ENCODE measurements at regions not wholly inside any gene's neighbourhood (a gene's known extent, or its start where the extent isn't known, plus 50 kb on each side); places are given as distances from the start of the nearest gene placed in this dataset.

- no peaks in the 10 kb centered on the region for H3K4me1 Mint-ChIP-seq
- H3K4me3 Mint-ChIP-seq: no peak overlapping the region
- ATAC-seq (ENCODE audit: low read depth in 2 of 2) (no peak), DNase-seq (no peak)
- H3K27me3 Mint-ChIP-seq: no peaks in the 10 kb centered on the region
- no peaks in the 10 kb centered on the region for H3K4me1 ChIP-seq (ENCODE audit: control insufficient read depth, insufficient read depth, low read length, poor library complexity, severe bottlenecking)
- peaks cover 0 to 6% (median 5%) of the 10 kb centered on the region in 7 donors for H3K9me3 Mint-ChIP-seq
- H3K4me3 ChIP-seq (ENCODE audit: low read depth, low read length): no peak overlapping the region
- H3K27me3 ChIP-seq (ENCODE audit: control insufficient read depth, insufficient read depth, low read length): no peaks in the 10 kb centered on the region
- no peaks in the 10 kb centered on the region for H3K9me3 ChIP-seq (ENCODE audit: control insufficient read depth in 2 of 2, low read length in 2 of 2)
- H3K36me3 Mint-ChIP-seq: no peaks in the 10 kb centered on the region
- H3K27ac Mint-ChIP-seq: no peak overlapping the region
- H3K36me3 ChIP-seq (ENCODE audit: control insufficient read depth, insufficient read depth, low read length): no peaks in the 10 kb centered on the region
- H3K27ac ChIP-seq (ENCODE audit: insufficient read depth, low read length, poor library complexity, severe bottlenecking): no peak overlapping the region
These were observed 187.9 kb upstream of the EGFLAM start for GRCh38 chr5:38070304-38070950.

- Histone ChIP-seq H3K27me3 (ENCODE audit: control insufficient read depth, insufficient read depth, low read length) (no peaks in the 10 kb centered on the region), H3K27ac (ENCODE audit: insufficient read depth, low read length, poor library complexity, severe bottlenecking) (no peak overlapping the region), H3K4me3 (ENCODE audit: low read depth, low read length) (no peak overlapping the region), H3K9me3 (ENCODE audit: control insufficient read depth in 2 of 2, low read length in 2 of 2) (no peaks in the 10 kb centered on the region), H3K36me3 (ENCODE audit: control insufficient read depth, insufficient read depth, low read length) (no peaks in the 10 kb centered on the region), H3K4me1 (ENCODE audit: control insufficient read depth, insufficient read depth, low read length, poor library complexity, severe bottlenecking) (no peaks in the 10 kb centered on the region)
- no peak overlapping the region for H3K4me3 Mint-ChIP-seq
- no peak for DNase-seq
- no peaks in the 10 kb centered on the region for H3K27me3 Mint-ChIP-seq
- H3K27ac Mint-ChIP-seq: no peak overlapping the region
- H3K36me3 Mint-ChIP-seq: no peaks in the 10 kb centered on the region
- peaks cover 0 to 9% (median 5%) of the 10 kb centered on the region in 7 donors for H3K9me3 Mint-ChIP-seq
- H3K4me1 Mint-ChIP-seq: no peaks in the 10 kb centered on the region
- no peak for ATAC-seq (ENCODE audit: low read depth in 2 of 2)
These were observed 189.0 kb upstream of the EGFLAM start for GRCh38 chr5:38069360-38069759.

- H3K4me1 ChIP-seq (ENCODE audit: control insufficient read depth, insufficient read depth, low read length, poor library complexity, severe bottlenecking): no peaks in the 10 kb centered on the region
- no peaks in the 10 kb centered on the region for H3K9me3 ChIP-seq (ENCODE audit: control insufficient read depth in 2 of 2, low read length in 2 of 2)
- no peak overlapping the region for H3K4me3 Mint-ChIP-seq
- no peak overlapping the region for H3K27ac ChIP-seq (ENCODE audit: insufficient read depth, low read length, poor library complexity, severe bottlenecking)
- H3K36me3 Mint-ChIP-seq: no peaks in the 10 kb centered on the region
- peaks cover 0 to 5% (median 4%) of the 10 kb centered on the region in 7 donors for H3K9me3 Mint-ChIP-seq
- no peaks in the 10 kb centered on the region for H3K36me3 ChIP-seq (ENCODE audit: control insufficient read depth, insufficient read depth, low read length)
- DNase-seq: no peak
- H3K27me3 Mint-ChIP-seq: no peaks in the 10 kb centered on the region
- ATAC-seq (ENCODE audit: low read depth in 2 of 2): no peak
- no peak overlapping the region for H3K4me3 ChIP-seq (ENCODE audit: low read depth, low read length)
- no peak overlapping the region for H3K27ac Mint-ChIP-seq
- no peaks in the 10 kb centered on the region for H3K27me3 ChIP-seq (ENCODE audit: control insufficient read depth, insufficient read depth, low read length)
- no peaks in the 10 kb centered on the region for H3K4me1 Mint-ChIP-seq
These were observed 198.0 kb upstream of the EGFLAM start for GRCh38 chr5:38060354-38060753.

GRCh38 chr5:38059876-38060275 lies 198.5 kb upstream of the EGFLAM start:
- no peaks in the 10 kb centered on the region for H3K27me3 ChIP-seq (ENCODE audit: control insufficient read depth, insufficient read depth, low read length)
- H3K4me3 Mint-ChIP-seq: no peak overlapping the region
- no peak for ATAC-seq (ENCODE audit: low read depth in 2 of 2)
- no peak overlapping the region for H3K27ac ChIP-seq (ENCODE audit: insufficient read depth, low read length, poor library complexity, severe bottlenecking)
- no peak overlapping the region for H3K27ac Mint-ChIP-seq
- peaks cover 0 to 4% (median 4%) of the 10 kb centered on the region in 7 donors for H3K9me3 Mint-ChIP-seq
- no peaks in the 10 kb centered on the region for H3K9me3 ChIP-seq (ENCODE audit: control insufficient read depth in 2 of 2, low read length in 2 of 2)
- H3K36me3 Mint-ChIP-seq: no peaks in the 10 kb centered on the region
- H3K4me1 Mint-ChIP-seq: no peaks in the 10 kb centered on the region
- DNase-seq: no peak
- H3K36me3 ChIP-seq (ENCODE audit: control insufficient read depth, insufficient read depth, low read length): no peaks in the 10 kb centered on the region
- no peaks in the 10 kb centered on the region for H3K27me3 Mint-ChIP-seq
- no peak overlapping the region for H3K4me3 ChIP-seq (ENCODE audit: low read depth, low read length)
- no peaks in the 10 kb centered on the region for H3K4me1 ChIP-seq (ENCODE audit: control insufficient read depth, insufficient read depth, low read length, poor library complexity, severe bottlenecking)

- H3K27ac ChIP-seq (ENCODE audit: insufficient read depth, low read length, poor library complexity, severe bottlenecking): no peak overlapping the region
- no peaks in the 10 kb centered on the region for H3K9me3 ChIP-seq (ENCODE audit: control insufficient read depth in 2 of 2, low read length in 2 of 2)
- no peaks in the 10 kb centered on the region for H3K4me1 ChIP-seq (ENCODE audit: control insufficient read depth, insufficient read depth, low read length, poor library complexity, severe bottlenecking)
- ATAC-seq (ENCODE audit: low read depth in 2 of 2) (no peak), DNase-seq (no peak)
- no peaks in the 10 kb centered on the region for H3K4me1 Mint-ChIP-seq
- H3K4me3 Mint-ChIP-seq: no peak overlapping the region
- no peak overlapping the region for H3K27ac Mint-ChIP-seq
- no peaks in the 10 kb centered on the region for H3K36me3 ChIP-seq (ENCODE audit: control insufficient read depth, insufficient read depth, low read length)
- peaks cover 0 to 3% (median 0%) of the 10 kb centered on the region in 7 donors for H3K9me3 Mint-ChIP-seq
- H3K27me3 Mint-ChIP-seq: no peaks in the 10 kb centered on the region
- no peaks in the 10 kb centered on the region for H3K27me3 ChIP-seq (ENCODE audit: control insufficient read depth, insufficient read depth, low read length)
- no peaks in the 10 kb centered on the region for H3K36me3 Mint-ChIP-seq
- no peak overlapping the region for H3K4me3 ChIP-seq (ENCODE audit: low read depth, low read length)
These were observed 206.4 kb upstream of the EGFLAM start for GRCh38 chr5:38051711-38052511.

- H3K27ac ChIP-seq (ENCODE audit: insufficient read depth, low read length, poor library complexity, severe bottlenecking): no peak overlapping the region
- H3K27me3 ChIP-seq (ENCODE audit: control insufficient read depth, insufficient read depth, low read length): no peaks in the 10 kb centered on the region
- Mint-ChIP-seq H3K27ac (no peak overlapping the region), H3K4me3 (no peak overlapping the region), H3K4me1 (no peaks in the 10 kb centered on the region), H3K36me3 (no peaks in the 10 kb centered on the region), H3K9me3 (peaks cover 0 to 5% (median 1%) of the 10 kb centered on the region in 7 donors), H3K27me3 (peaks cover 8% of the 10 kb centered on the region)
- no peak overlapping the region for H3K4me3 ChIP-seq (ENCODE audit: low read depth, low read length)
- no peaks in the 10 kb centered on the region for H3K36me3 ChIP-seq (ENCODE audit: control insufficient read depth, insufficient read depth, low read length)
- no peaks in the 10 kb centered on the region for H3K9me3 ChIP-seq (ENCODE audit: control insufficient read depth in 2 of 2, low read length in 2 of 2)
- ATAC-seq (ENCODE audit: low read depth in 2 of 2) (no peak), DNase-seq (no peak)
- H3K4me1 ChIP-seq (ENCODE audit: control insufficient read depth, insufficient read depth, low read length, poor library complexity, severe bottlenecking): no peaks in the 10 kb centered on the region
These were observed 208.6 kb upstream of the GDNF start for GRCh38 chr5:38048400-38048799.

- Histone ChIP-seq H3K4me1 (ENCODE audit: control insufficient read depth, insufficient read depth, low read length, poor library complexity, severe bottlenecking) (no peaks in the 10 kb centered on the region), H3K27me3 (ENCODE audit: control insufficient read depth, insufficient read depth, low read length) (no peaks in the 10 kb centered on the region), H3K36me3 (ENCODE audit: control insufficient read depth, insufficient read depth, low read length) (no peaks in the 10 kb centered on the region), H3K9me3 (ENCODE audit: control insufficient read depth in 2 of 2, low read length in 2 of 2) (no peaks in the 10 kb centered on the region), H3K4me3 (ENCODE audit: low read depth, low read length) (no peak overlapping the region), H3K27ac (ENCODE audit: insufficient read depth, low read length, poor library complexity, severe bottlenecking) (no peak overlapping the region)
- Mint-ChIP-seq H3K4me1 (no peaks in the 10 kb centered on the region), H3K4me3 (no peak overlapping the region), H3K27me3 (peaks cover 8% of the 10 kb centered on the region), H3K9me3 (peaks cover 0 to 5% (median 1%) of the 10 kb centered on the region in 7 donors), H3K36me3 (no peaks in the 10 kb centered on the region), H3K27ac (no peak overlapping the region)
- DNase-seq (no peak), ATAC-seq (ENCODE audit: low read depth in 2 of 2) (no peak)
These were observed 206.3 kb upstream of the GDNF start for GRCh38 chr5:38046103-38046502.

- no peak overlapping the region for H3K27ac ChIP-seq (ENCODE audit: insufficient read depth, low read length, poor library complexity, severe bottlenecking)
- Mint-ChIP-seq H3K27ac (no peak overlapping the region), H3K4me1 (no peaks in the 10 kb centered on the region), H3K9me3 (peaks cover 0 to 5% (median 0%) of the 10 kb centered on the region in 7 donors), H3K27me3 (peaks cover 8% of the 10 kb centered on the region), H3K4me3 (no peak overlapping the region), H3K36me3 (no peaks in the 10 kb centered on the region)
- no peaks in the 10 kb centered on the region for H3K4me1 ChIP-seq (ENCODE audit: control insufficient read depth, insufficient read depth, low read length, poor library complexity, severe bottlenecking)
- H3K27me3 ChIP-seq (ENCODE audit: control insufficient read depth, insufficient read depth, low read length): no peaks in the 10 kb centered on the region
- no peak overlapping the region for H3K4me3 ChIP-seq (ENCODE audit: low read depth, low read length)
- H3K36me3 ChIP-seq (ENCODE audit: control insufficient read depth, insufficient read depth, low read length): no peaks in the 10 kb centered on the region
- ATAC-seq (ENCODE audit: low read depth in 2 of 2) (no peak), DNase-seq (no peak)
- no peaks in the 10 kb centered on the region for H3K9me3 ChIP-seq (ENCODE audit: control insufficient read depth in 2 of 2, low read length in 2 of 2)
These were observed 205.6 kb upstream of the GDNF start for GRCh38 chr5:38045446-38045845.

Measured in CD4-positive, CD25-positive, alpha-beta regulatory T cell (primary cell).